Astrocyte (in vitro differentiated cells and primary cell): ENCODE measurements at regions not wholly inside any gene's neighbourhood (a gene's known extent, or its start where the extent isn't known, plus 50 kb on each side); places are given as distances from the start of the nearest gene placed in this dataset.

Experiments
- EZH2 ChIP-seq: IDR thresholded peaks from 2 replicates; pipeline ENCODE4 v1.6.1; 2012; ENCODE audit warnings: mild to moderate bottlenecking, low read length, inconsistent platforms; ENCODE audit not compliant: insufficient read depth
- TF ChIP-seq, protein P1 (sequence below): IDR thresholded peaks from 2 replicates; pipeline ENCODE4 v1.5.1; 2011; ENCODE audit warnings: low read depth, mild to moderate bottlenecking, inconsistent platforms, low read length, moderate library complexity; ENCODE audit not compliant: insufficient read depth

GRCh38 chr5:135738564-135738875 is 95.9 kb upstream of the SLC25A48 start:
- no peak for TF ChIP-seq EZH2
- TF ChIP-seq, protein P1, sequence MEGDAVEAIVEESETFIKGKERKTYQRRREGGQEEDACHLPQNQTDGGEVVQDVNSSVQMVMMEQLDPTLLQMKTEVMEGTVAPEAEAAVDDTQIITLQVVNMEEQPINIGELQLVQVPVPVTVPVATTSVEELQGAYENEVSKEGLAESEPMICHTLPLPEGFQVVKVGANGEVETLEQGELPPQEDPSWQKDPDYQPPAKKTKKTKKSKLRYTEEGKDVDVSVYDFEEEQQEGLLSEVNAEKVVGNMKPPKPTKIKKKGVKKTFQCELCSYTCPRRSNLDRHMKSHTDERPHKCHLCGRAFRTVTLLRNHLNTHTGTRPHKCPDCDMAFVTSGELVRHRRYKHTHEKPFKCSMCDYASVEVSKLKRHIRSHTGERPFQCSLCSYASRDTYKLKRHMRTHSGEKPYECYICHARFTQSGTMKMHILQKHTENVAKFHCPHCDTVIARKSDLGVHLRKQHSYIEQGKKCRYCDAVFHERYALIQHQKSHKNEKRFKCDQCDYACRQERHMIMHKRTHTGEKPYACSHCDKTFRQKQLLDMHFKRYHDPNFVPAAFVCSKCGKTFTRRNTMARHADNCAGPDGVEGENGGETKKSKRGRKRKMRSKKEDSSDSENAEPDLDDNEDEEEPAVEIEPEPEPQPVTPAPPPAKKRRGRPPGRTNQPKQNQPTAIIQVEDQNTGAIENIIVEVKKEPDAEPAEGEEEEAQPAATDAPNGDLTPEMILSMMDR: no peak
